GM19240 (cell line): ENCODE measurements at regions not wholly inside any gene's neighbourhood (a gene's known extent, or its start where the extent isn't known, plus 50 kb on each side); places are given as distances from the start of the nearest gene placed in this dataset.

Experiments used
- DNase-seq: peaks from one replicate; pipeline ENCODE4 v3.0.0; 2011; ENCODE audit warnings: low spot score; ENCODE audit not compliant: insufficient read length

- DNase-seq = no peak
Measured at GRCh38 chr3:70849911-70850699, 537.7 kb upstream of the MDFIC2 start.

DNA sequence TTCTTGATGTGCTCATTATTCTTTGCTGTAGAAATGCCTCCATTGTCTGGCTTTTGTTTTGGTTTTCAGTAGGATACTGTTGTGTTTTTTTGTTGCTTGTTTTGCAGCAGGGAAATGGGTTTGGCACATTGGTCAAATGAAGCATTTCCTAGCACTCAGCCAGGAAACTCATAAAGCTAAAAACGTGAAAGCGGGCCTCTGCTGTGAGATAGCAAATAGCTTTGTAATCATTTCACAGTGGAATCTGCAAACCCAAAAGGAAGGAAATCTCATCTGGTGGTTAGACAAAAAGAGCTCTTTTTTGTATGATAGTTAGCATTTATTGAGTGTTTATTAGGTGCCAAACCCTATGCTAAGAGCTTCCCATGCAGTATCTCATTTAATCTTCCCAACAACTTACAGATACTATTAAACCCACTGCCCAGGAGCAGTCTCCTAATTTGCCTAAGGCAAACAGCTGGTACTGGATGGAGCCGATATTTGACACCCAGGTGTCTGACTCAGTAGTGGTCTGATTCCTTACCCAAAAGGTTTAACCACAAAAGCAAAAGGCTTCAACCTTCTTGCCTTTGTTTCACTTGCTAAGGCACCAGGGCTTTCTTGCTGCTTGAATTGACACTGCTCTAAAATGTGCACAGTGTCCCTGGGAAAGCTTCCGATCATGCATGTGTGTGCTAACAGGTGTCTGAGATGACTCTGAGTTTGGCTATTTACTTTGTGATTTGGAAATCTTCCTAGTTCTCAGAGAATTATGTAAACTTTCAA lies 527.9 kb upstream of the MDFIC2 start:
- DNase-seq = no peak

GRCh38 chr3:70833239-70833960 lies 521.0 kb upstream of the MDFIC2 start:
- no peak for DNase-seq

GRCh38 chr3:70832834-70833205 lies 520.4 kb upstream of the MDFIC2 start:
- DNase-seq = no peak

- DNase-seq = no peak
Measured at GRCh38 chr3:70832089-70832833, 519.8 kb upstream of the MDFIC2 start.

DNA sequence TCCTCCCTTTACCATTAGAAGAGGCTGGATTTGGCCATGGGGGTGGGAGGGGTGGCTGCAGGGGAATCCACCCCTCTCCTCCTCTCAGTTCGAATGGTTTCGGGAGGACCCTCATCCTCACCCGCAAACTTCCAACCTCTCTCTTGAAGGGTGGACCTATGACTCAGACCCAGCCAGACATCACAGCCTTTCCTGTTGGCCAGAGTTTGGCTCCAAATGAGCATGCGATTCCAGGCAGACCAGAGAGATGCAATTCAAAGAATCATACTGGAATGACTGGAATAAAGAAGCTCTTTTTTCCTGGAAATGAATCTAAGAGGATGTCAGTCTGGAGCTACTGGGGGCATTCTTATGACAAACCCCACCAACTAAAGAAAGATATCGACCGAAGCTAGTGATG lies 516.7 kb upstream of the MDFIC2 start:
- DNase-seq = no peak

- DNase-seq = no peak
Measured at GRCh38 chr3:70824773-70825172, 512.3 kb upstream of the MDFIC2 start.

DNA sequence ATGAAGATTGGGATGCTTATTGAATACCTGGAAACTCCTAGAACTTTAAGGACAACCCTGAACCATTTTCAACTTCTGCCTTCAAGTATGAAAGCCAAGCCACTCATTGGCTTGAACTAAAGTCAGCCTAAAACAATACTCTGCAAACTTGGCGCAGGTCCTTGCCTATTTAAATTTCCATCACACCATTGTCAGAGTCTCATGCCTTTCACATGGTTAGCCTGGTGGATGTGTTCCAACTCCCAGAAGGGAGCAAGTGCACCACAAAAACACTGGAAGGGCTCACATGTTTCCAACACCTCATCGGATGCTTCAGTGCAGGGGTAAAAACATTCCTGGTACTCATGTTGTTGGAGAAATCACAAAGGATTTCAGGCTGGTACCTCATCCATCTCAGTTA lies 511.6 kb upstream of the MDFIC2 start:
- DNase-seq = no peak

DNA sequence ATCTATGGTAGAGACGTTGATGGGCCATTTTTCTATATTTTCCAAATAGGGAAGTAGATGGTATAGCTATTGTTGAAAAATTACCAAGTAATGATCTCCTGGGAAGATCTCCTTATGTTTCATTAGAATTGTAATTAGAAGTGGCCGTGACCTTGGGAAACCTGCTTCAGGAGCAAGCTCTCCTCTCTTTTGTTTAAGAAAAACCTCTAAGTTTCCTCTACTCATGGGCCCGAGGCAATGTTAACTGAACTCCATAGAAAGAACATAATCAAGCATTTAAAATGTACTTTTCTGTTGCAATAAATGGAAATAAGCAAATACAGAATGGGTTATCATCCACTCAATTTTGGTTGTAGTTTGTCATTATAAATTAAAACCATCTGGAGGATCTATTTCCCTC lies 511.2 kb upstream of the MDFIC2 start:
- DNase-seq = no peak

DNA sequence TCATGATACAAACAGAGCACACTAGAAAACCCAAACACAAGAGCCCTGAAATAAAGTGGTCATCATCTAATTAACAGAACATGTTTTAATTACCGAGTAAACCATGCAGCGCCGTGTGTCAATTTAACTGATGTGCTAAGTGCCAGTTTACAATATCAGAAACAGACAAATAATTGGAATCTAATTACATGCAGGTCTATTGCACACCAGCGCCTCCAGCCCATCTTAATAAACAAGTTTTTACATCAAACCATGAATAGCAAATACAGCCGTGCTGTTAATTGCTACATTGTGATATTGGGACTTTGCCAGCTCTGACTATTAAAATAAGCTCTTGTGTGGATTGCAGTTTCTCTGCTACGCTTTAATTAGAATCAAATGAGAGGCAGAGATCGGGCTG lies 510.2 kb upstream of the MDFIC2 start:
- no peak for DNase-seq

- no peak for DNase-seq
Measured at GRCh38 chr3:70821602-70822001, 509.2 kb upstream of the MDFIC2 start.

DNA sequence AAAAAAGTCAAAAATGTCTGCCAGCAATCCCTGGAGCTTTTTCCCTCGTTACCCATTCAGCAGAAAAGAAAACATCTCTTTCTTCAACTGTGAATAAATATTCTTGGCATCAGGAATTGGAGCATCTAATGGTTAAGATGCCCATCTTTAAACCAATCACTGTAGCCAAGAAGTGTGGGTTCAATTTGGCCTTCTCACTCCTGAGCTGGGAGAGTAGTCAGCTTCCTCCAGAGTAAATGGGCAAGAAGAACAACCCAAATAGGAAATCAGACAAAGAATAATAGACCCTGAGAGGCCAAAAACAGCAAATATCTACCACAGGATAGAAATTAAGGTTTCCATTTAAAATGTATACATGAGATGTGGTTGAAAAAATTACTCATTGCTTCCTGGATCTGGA lies 508.0 kb upstream of the MDFIC2 start:
- no peak for DNase-seq

DNA sequence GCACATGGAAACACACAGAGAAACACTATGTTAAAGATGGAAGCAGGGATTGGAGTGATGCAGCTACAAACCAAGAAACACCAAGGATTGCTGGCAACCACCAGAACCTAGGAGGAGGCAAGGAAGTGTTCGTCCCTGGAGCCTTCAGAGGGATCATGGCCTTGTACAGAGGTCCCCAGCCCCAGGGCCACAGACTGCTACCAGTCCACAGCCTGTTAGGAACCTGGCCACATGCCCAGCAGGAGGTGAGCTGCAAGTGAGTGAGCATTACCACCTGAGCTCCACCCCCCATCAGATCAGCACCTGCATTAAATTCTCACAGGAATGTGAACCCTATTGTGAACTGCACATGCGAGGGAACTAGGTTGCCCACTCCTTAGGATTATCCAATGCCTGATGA lies 505.7 kb upstream of the MDFIC2 start:
- DNase-seq = no peak

DNA sequence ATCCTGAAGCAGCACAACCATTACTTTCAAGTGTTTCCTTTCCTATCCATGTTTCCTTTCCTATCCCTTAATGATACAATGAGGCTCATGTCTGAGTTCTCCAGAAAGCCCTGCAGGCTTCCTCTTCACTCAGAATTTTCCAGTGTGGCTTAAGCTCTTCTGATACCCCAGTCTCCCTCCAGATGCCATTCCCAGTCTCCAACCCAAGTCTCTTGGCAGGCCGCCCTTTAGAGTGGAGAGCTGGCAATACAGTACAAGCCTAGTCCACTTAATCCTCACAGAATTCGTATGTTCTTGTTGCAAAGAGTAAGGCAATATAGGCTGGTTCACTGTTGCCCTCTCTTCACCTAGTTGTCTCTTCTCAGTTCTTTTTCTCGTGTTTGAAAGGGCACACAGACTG lies 503.9 kb upstream of the MDFIC2 start:
- no peak for DNase-seq

DNA sequence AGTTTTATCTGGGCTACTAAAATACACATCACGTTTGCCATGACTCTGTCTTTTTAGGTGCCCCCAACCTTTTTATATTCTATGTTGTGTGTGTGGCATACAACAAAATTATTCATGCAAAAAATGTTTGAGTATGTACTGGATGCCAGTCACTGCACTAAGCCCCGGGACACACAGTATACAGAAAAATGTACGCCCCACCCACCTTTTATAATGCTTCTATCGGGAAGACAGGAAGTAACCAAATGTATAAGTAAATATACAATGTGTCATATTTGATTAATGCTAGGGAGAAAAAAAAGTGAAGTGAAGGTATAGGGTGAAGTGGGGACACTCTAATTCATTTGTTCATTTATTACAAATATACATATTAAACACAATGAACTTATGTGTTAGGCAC lies 503.4 kb upstream of the MDFIC2 start:
- no peak for DNase-seq

DNA sequence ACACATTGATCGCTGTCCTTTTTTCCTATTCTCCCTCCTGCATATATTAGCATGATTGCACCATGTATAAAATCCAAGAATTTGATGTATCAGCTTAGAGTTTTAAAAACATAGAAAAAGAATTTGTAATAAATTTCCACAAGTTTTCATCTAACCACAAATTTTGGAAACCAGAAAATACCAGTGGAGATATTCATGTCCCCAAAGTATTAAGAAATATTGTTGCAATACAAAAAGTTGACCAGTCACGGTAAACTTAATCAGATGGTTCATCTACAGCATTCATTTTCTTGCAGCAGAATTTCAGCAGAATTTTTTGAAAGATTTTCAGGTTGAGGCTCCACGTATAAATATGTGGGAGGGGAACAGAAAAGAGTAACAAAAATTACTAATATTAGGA lies 500.9 kb upstream of the MDFIC2 start:
- no peak for DNase-seq

GRCh38 chr3:70811880-70812279 lies 499.4 kb upstream of the MDFIC2 start:
- no peak for DNase-seq

DNA sequence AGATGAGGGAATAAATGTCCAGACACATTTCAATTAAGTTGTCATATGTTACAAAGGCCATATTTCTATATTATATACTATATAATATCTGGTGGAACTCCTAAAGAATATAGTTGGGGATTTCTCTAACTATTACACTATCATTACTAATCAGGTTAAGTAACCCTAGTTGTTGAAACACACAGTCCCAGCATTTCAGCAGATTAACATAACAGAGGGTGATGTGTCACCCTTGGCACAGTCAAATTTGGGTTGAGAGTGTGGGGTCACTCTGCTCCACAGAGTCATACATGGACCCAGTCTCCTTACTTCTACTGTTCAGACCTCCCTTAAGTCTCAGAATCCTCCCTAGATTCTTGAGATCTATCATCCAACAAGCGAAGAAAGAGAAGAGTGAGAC lies 496.4 kb upstream of the MDFIC2 start:
- DNase-seq = no peak

- no peak for DNase-seq
Measured at GRCh38 chr3:70806556-70806955, 494.1 kb upstream of the MDFIC2 start.

DNA sequence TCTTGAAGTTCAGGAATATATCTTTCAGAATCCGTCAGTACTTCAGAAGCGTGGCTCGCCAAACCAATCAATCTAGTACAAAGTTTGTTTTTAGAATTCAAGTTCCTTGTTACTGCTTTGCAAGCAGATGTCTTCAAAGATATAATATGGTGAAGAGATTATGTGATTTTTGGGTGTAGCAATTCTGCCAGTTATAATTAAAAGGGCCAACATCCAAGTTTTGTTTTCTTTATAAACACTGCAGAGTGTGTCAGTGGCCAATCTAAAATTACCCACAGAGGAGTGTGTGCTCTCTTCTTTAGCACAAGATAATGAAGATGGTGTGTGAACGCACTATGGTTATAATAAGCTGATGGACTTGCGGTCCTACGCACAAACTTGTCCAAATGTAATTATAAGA lies 493.6 kb upstream of the MDFIC2 start:
- DNase-seq = no peak

GRCh38 chr3:70805061-70805889 lies 492.8 kb upstream of the MDFIC2 start:
- no peak for DNase-seq
